ENCODE measurements at regions not wholly inside any gene's neighbourhood (a gene's known extent, or its start where the extent isn't known, plus 50 kb on each side); places are given as distances from the start of the nearest gene placed in this dataset.
"Not testable (repeated sequence)": the region's sequence is repeated elsewhere in the genome, so short reads cannot be mapped to it uniquely, and the experiment has no call there.

DNA sequence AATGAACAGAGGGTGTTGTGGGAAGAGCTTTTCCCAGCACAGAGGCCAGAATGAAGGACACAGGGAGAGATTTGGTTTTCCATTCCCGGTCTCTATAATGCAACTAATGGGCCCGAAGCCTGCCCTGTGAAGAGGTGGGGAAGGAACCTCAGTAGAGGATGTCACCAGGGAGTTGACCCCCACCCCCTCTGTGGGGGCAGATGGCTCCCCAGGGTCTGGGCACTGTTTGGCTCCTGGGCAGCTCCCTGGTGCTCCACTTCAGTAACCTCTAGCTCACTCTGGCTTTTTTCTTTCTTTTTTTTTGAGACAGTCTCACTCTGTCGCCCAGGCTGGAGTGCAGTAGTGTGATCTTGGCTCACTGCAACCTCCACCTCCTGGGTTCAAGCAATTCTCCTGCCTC, 109.1 kb upstream of the DLG1 start:
- FAIRE-seq: no peak
- DNase-seq (ENCODE audit: low spot score): no peak

DNA sequence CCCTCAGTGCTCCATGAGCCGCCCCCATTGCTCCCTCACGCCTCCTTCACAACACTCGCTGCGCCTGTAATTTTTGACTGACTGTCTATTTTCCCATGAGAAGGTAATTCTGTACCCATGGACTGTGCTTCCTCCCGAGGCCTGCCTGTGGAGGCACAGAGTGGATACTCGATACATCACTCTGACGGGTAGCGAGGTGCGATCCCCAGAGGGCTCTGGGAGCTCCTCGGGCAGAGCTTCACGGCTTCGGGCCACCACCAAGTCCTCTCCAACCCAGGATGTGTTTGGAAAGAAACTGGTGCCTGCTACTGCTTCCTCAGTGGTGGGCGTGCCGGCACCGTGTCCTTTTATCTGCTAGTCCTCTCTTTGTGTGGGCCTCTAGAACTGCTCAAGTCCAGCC, 108.6 kb upstream of the DLG1 start:
- DNase-seq (ENCODE audit: low spot score): no peak
- FAIRE-seq: no peak

DNA sequence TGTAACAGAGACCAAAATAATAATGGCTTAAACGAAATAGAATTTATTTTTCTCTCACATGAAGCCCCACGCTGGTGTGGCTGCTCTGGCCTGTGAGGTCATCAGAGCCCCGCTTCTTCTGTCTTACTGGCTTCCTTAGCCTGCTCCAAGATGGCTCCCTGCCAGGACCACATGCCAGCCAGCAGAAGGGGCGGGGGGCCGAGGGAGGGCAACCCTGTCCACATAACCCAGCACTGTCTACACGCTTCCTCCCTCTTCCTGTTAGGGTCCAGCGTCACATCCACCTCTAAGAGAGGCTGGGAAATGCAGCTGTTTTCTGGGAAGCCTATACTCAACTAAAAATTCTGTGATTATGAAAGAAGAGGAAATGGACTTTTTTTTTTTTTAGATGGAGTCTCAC, 107.9 kb upstream of the DLG1 start:
- DNase-seq (ENCODE audit: low spot score) (peak; percentile 79), FAIRE-seq (no peak)

DNA sequence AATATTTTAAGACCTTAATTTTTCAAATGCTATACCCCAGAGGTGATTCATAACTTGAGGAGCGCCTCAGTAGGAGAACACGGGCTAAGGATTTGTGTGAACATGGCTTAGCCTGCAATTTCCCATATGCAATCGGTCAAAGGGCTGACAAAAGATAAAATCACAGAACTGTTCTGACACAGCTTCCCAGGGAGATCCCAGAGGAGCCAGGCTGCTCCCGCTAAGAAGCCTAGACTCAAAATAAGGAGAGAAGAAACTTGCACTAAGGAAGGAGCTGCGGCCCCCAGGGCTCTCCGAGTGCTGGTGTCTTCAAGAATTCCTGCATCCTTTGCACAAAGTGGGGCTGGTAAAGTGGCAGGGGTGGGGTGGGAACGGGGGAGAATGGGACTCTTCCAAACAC, 106.3 kb upstream of the DLG1 start:
- FAIRE-seq: no peak

DNA sequence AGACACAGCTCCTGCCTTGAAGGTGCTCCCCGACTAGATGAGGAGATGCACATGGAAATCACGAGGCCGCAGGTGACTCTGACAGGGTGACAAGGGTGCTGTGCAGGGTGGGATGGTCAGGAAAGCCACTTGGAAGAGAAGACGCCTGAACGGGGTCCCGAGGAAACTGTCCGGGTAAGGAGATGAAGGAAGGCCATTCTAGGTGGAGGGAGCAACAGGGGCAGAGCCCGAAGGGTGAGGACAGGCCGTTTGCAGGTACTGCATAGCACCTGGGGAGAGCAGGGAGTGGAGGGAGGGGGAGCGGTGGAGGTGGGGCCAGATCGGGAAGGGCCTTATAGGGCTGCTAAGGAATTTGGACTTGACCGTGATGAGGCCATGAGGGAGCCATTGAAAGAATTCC, 105.6 kb upstream of the DLG1 start:
- DNase-seq (ENCODE audit: low spot score): no peak
- no peak for FAIRE-seq

More for the DNA sequence above, 106.3 kb upstream of the DLG1 start:
- no peak for DNase-seq (ENCODE audit: low spot score)

DNA sequence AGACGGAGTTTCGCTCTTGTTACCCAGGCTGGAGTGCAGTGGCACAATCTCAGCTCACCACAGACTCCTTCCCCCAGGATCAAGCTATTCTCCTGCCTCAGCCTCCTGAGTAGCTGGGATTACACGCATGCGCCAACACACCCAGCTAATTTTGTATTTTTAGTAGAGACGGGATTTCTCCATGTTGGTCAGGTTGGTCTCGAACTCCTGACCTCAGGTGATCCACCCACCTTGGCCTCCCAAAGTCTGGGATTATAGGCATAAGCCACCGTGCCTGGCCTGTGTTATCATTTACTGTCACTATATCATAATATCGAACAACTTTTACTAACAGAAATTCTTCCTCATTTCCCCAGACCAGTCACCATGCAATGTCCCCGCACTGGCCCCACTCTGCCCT, 104.0 kb upstream of the DLG1 start:
- DNase-seq (ENCODE audit: low spot score); FAIRE-seq: not testable (repeated sequence)

DNA sequence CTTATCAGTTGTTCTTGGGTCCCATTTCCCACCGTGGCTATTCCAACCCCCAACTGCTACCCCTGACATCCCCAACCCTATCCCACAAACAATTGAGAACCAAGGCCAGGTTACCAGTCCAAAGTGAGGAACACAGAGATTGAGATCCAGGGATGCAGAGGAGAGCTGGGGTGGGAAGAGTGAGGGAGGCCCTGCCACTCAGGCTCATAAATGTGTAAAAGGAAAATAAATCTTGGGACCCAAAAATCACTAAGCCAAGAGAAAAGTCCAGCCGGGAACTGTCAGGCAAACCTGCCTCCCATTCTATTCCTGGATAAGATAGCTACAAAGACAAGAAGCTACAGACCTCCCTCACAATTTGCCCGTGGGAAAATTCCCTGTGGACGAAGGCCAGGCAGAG, 101.1 kb upstream of the DLG1 start:
- FAIRE-seq (no peak), DNase-seq (ENCODE audit: low spot score) (no peak)

DNA sequence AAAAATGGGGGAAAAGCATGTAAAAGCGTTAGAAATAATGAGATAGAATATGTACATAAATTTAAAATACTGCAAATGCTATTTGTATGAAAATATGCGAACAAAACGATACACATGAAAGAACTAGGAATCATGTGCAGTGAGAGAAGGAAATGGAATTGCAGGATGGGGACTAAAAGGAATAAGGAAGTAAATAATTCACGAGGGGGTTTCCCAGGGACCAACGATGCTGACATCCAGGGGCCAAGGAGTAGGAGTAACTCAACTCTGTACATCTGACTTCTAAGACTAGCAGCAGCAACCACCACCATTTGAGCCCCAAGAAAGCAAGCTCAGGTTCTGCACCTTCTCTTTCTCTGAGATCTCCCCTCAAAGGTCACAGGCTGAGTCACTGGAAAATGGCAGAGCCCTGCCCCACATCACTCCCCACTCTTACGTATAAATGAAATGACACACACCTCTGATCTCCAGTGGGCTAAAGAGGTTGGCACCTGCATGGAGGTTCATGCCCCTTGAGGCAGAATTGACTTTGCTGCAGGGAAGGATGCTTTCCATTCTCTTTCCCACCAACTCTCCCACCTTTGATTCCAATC, 100.0 kb upstream of the DLG1 start:
- FAIRE-seq: no peak

DNA sequence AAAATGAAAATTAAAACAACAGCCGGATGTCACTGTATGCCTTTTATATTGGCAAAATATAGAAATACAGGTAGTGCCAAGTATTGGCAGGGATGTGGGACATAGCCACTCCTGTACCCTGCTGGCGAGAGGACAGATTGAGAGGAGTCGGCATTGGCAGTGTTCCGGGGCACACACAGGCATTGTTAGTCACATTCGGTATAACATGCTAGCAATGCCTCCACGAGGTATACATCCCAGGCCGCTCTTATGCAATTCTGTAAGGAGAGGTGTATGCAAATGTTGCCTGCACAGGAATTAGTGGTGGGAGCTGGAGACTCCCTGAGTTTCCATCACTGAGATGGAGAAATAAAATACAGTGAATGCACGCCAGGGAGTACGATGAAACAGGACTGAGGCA, 99.4 kb upstream of the DLG1 start:
- DNase-seq (ENCODE audit: low spot score) (no peak), FAIRE-seq (no peak)

More for the DNA sequence above, 100.0 kb upstream of the DLG1 start:
- no peak for DNase-seq (ENCODE audit: low spot score)

DNA sequence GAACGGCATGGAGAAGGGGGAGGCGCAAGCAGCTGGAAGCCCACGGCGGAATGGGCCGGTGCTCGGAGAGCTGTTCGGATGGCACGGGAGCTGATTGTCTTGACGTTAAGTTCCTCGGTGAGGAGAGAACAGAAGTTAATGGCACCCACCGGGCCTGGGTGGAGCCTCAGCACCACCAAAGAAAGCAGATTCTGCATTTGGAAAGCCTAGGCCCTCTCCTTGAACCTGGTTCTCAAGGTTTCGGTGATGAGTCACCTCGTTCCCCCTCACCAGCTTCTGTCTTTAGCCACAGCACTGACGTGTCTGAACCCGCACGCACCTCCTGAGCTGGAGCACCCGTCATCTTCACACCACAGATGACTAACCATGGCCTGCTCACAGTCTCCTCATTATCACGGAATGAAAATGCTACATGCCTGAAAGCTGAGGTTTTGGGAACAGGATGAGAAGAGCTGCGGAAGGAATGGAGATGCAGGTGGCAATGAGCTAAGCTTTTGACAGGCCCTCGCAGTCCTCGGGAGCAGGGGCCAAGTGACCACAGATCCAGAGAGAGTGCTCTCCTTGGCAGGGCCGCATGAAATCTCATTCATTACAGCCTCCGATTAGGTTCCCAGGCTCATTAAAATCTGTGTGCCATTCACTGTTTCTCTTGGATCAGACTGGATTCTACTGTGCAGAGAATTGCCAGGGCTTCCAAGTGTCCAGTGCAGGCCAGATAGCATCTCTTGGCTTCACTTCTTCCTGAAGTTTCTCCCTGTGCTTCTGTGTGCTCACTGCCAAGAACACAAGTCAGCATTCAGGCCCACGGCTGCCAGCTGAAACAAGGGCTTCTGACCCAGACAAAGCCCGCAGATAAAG, 96.3 kb upstream of the DLG1 start:
- no peak for FAIRE-seq
- DNase-seq (ENCODE audit: low spot score): peak; percentile 94

DNA sequence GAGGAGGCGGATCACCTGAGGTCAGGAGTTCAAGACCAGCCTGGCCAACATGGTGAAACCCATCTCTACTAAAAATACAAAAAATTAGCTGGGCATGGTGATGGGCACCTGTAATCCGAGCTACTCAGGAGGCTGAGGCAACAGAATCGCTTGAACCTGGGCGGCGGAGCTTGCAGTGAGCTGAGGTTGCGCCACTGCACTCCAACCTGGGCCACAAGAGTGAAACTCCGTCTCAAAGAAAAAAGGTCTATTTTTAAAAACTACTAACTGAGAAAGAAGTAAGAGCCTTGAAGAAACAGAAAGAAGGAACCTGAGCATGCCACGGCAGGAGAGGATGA, 95.7 kb upstream of the DLG1 start:
- not testable (repeated sequence) for DNase-seq (ENCODE audit: low spot score); FAIRE-seq

DNA sequence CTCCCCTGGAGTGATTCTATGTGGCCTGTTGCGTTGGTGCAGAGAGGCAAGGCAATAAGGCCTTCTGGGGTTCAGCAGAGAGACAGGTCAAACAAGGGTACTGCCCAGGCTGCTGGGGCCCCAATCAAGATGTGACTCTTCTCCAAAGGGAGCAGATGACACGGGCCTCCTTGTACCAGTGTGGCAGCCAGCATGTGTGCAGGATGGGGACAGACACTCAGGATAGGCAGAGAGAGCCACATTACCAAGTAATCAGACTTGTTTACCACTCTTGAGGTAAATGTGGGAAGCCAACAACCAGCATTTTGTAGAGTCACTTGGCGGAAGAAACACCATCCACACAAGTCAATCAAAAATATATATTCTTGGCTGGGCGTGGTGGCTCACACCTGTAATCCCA, 95.3 kb upstream of the DLG1 start:
- DNase-seq (ENCODE audit: low spot score) (no peak), FAIRE-seq (no peak)

DNA sequence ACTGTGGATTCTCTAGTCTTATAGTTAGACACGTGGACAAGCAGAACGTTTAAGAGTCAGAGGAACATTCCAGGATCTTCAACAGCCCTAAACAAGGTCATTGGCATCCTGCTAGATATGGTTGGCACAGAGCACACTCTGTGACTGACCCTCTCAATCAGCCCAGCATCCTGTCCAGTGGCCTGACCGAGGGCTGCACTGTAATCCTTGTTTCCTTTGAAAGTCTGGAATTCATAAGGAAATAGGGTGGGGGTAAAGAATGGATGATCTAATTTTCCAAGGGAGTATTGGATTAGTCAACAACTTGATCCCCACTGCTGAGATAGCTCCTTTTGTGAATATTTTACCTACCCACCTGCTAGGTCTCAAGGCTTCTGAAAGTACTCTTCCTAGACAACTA, 94.5 kb upstream of the DLG1 start:
- FAIRE-seq: no peak
- no peak for DNase-seq (ENCODE audit: low spot score)

DNA sequence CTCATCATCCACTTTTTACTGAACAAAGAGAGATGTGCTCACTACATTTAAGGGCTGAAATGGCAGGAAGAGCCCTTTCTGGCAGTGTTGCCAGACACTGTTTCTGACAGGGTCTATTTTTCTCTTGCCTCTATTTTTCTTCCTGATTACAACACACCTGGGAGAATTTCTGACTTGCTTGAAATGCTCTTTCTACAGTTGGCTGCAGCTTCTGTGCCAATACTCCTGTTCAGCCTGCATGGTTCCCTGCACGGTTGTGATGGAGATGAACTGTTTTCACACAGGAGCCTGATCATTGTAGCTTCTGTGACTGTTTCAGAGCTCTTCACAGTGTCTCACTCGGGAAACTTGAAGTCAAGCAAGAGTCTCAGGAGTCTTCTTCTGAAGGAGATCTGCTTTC, 83.0 kb upstream of the DLG1 start:
- FAIRE-seq (no peak), DNase-seq (ENCODE audit: low spot score) (no peak)

DNA sequence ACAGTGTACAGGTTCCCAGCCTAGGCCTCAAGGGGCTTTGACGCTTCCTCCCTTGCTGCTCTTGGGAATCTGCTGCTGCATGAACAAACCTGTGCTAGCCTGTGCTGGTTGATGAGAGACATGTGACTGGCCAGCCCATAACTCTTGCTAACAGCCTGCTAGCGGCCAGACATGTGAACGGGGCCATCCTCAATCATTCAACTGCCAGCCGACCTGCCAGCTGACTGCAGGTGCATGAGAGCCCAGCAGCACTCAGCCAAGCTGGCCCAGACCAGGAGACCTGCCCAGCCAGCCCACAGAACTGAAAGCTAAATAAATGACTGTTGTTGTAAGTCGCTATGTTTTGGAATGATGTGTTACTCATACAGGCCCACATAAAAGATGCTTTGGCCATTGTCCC, 82.4 kb upstream of the DLG1 start:
- no peak for DNase-seq (ENCODE audit: low spot score)

DNA sequence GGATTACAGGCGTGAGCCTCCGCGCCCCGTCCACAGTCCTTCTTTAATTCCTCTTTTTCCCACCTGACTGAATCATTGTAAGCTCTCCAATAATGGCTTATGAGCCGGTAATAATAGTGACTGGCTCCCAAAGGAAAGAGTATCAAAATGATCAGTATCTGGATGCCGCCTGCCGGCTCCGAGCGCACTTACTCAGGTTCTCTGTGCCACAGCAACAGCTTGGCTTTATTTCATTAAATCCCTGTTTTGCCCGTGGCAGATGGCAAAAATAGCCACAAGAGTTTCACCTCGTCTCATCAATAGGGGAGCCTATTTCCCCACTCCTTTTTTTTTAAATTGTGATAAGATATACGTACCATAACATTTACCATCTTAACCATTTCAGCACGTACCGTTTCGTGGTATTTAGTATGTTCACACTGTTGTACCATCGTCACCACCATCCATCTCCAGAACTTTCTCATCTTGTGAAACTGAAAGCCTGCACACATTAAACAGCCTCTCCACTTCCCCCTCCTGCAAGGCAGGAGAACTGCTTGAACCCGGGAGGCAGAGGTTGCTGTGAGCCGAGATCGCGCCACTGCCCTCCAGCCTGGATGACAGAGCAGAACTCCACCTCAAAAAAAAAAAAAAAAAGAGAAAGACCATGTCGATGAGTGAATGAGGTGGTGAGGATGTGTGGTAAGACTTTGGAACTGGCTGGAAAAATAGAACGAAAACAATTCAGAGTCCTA, 80.7 kb upstream of the DLG1 start:
- FAIRE-seq (no peak), DNase-seq (ENCODE audit: low spot score) (no peak)

More for the DNA sequence above, 82.4 kb upstream of the DLG1 start:
- FAIRE-seq: no peak

DNA sequence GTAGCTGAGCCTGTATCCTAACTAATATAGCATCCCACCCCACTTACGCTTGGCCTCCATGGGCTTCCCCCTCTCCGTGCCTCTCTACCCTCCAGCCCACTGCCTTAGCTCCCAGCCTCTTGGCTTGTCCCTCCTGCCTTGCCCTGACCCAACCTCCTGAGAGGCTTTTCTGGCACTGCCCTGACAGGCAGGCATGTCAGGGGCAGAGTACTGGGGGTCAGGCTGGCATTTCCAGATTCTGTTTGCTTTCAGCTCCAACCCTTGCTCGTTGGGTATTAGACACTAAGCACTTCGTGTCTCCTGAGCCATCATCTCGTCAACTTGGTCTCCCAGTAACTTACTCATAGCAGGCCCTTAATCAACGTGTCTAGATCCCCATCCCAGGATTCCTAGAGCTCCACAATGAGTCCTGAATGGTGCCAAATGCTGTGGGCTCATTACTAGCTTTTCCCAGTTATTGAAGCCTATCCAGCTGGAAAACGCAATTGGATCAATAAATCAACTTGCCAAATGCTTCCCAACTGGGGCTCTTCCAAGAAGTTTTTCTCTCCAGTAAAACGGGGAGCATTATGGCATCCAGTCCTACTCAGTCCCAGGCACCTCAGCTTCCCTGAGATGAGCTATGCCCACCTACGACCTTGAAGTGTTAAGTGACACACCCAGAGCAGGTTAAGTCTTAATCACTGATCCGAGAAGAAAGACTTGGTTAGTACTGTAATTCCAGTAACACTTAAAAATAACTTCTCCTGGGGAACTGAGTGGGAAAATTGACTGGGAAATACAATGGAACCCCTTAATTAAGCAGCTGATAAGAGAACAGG, 78.5 kb upstream of the DLG1 start:
- DNase-seq (ENCODE audit: low spot score): no peak
- no peak for FAIRE-seq

DNA sequence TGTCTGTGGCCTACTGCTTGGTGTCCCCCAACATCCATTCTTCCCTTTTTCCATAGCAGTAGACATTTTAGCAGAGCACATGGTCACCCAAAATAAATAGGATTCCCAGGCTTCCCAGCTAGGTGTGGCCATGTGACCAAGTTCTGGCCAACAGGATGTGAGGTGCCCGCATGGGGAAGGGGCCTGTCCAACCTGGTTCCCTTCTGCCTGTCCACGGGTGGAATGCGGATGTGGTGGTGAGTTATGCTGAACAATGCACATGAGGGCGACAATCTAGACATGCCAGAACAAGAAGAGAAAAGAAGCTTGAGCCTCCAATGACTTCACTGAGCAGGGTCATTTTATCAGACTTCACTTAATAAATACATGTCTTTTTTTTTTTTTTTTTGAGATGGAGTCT, 77.6 kb upstream of the DLG1 start:
- peak; percentile 39 for DNase-seq (ENCODE audit: low spot score)
- no peak for FAIRE-seq

DNA sequence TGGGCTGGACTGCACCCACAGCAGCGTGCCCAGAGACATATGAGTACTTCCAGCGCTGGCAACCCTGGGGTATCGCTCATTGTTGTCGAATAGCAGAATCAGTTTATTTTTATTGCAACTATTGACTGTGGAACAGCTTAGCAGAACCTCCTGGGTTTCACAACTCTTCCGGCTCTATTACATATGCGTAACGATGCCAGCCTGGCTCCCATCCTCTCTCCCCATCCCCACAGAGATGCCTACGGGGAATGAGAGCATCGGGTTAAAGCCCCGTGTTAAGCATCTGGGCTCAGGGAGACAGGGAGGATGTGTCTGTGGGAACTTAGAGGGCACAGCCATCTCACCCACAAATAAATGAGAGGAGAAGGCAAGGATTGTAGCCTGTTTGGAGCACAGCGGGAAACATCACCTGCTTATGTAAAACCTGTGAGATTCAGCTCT, 76.6 kb upstream of the DLG1 start:
- DNase-seq (ENCODE audit: low spot score) (no peak), FAIRE-seq (no peak)

DNA sequence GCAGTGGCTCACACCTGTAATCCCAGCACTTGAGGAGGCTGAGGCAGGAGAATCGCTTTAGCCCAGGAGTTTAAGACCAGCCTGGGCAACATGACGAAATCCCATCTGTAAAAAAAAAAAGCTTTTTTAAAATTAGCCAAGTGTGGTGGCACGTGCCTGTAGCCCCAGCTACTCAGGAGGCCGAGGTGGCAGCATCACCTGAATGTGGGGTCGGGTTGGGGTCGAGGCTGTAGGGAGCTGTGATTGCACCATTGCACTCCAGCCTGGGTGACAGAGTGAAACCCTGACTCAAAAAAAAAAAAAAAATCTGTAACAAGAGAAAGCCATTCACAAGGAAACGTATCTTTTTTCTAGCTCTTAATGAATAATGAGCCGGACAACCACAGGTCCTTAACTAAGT, 74.7 kb upstream of the DLG1 start:
- FAIRE-seq: no peak
- DNase-seq (ENCODE audit: low spot score): no peak

DNA sequence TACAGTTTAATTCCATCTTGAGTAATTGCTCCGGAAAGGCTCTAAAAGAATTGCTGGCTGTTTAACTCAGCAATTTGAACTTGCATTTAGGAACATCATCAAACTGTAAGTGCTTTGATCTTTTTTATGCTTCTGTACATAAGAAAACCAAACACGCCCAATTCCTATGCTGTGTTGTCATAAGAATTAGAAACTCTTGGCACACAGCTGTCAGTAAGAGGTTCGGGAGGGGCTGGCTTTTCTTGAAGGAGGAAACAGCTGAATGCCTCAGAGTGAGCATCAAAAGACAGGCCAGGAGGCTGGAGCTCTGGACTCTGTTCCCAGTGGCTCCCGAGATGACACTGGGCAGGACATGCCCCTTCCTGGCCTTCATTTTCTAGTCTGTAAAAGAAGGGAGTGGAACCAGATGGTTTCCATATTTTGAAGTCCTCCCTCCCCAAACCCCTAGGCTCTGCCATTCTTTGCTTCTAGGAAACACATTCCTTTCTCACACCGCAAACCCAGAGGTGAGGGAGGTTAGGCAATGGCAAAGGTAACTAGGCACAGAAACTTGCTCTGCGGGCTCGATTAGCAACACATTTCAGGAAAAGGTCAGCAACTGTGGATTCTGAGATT, 73.7 kb upstream of the DLG1 start:
- FAIRE-seq (no peak), DNase-seq (ENCODE audit: low spot score) (peak; percentile 77)

All from urothelium cell line (cell line).